GM18507 (cell line): ENCODE measurements at regions not wholly inside any gene's neighbourhood (a gene's known extent, or its start where the extent isn't known, plus 50 kb on each side); places are given as distances from the start of the nearest gene placed in this dataset.

ENCODE experiments used
- DNase-seq: peaks from one replicate; pipeline ENCODE4 v3.0.0; 2011; ENCODE audit warnings: low read depth; ENCODE audit not compliant: insufficient read length; ENCODE audit errors: extremely low spot score
- FAIRE-seq: peaks from 2 replicates; lab custom pipeline; 2011; peaks lifted over from hg19 to GRCh38; lab: Jason Lieb, UNC

DNA sequence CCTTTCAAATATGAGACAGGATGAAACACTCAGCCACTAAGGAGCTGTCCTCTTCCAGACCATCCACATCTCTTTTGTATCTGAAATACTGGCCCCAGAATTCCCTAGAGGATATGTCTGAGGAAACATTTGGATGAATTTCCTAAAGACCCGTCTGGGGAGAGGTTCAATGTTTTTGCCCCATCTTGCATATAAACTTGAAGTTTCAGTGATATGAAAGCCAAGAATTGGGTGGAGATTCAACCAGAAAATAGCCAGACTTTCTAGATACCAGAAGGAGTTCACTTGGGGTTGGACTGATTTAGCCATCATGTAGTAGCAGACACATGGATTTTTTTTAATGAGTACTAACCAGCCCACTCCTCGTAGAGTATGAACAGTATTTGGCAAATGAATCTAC lies 182.0 kb downstream of the PLPP3 start:
- FAIRE-seq (no peak), DNase-seq (no peak)

GRCh38 chr1:56396581-56396980 lies 182.8 kb downstream of the PLPP3 start:
- DNase-seq: no peak
- FAIRE-seq: no peak

- no peak for FAIRE-seq
- DNase-seq: no peak
Observed at GRCh38 chr1:56395776-56396175, 183.6 kb downstream of the PLPP3 start.

DNA sequence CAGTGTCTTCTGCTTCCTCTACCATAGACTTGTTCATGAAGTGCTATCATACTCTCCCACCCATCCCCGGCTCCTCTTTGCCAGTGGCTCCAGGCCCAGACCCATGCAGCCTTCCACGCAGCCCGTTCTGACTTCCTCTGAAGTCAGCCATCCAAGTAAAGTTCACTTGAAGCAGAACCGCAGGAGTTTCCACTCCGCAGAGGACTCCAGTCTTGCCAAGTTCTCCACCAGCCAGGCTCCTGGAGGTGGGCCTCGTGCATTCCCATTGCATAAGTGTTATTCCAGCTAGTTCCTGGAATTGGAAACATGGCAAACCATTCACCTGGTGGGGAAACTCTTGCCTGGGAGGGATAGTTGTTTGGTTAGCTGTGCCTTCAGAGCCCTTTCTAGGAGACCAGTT lies 185.1 kb downstream of the PLPP3 start:
- no peak for FAIRE-seq
- no peak for DNase-seq

DNA sequence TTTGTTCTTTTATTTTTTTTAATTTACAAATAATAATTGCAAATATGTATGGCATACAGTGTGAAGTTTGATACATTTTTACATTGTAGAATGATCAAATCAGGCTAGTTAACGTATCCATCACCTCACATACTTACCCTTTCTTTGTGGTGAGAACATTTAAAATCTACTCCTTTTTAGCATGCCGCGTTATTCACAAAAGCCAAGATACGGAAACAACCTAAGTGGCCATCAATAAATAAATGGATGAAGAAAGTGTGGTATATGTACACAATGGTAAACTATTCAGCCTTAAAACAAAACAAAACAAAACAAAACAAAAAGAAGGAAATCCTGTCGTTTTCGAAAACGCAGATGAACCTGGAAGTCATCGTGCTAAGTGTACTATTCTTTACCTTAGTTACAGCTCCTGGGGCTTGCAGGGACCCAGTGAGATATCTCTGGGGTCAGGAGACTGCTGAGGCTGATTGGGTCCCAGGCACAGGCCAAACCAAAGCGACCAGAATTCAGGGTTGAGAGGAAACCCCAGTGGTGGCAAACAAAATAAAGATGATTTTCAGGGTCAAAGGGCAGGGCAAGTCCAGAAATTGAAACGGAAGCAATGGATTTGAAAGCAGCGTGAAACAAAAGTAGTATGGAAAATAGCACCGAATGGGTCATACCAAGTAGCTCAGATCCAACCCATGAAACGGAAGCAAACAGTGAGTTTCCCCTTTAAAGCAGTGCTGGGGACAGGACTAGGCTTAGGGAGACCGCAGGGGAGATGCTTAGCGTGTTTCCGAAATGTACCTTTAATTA lies 188.2 kb downstream of the PLPP3 start:
- DNase-seq: no peak
- no peak for FAIRE-seq

- DNase-seq (no peak), FAIRE-seq (no peak)
Observed at GRCh38 chr1:56390232-56390867, 189.0 kb downstream of the PLPP3 start.

DNA sequence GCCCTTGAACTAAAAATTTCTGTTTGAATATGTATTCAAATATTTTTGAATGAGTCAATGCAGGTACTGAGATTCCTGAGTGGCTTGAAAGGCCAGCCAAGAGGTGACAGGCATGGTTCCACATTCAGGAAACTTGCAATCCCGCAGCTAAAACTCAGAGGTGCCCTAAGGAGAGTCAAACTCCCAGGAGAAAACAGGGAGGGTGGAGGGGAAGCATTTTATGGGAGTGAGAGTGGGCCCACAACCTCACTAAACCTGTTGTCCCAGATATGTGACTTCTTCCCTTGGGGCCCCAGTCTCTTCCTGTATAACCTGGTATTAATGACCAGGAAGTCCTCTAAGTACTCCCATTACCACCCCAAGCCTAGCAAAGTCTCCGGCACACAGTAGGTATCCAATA lies 189.6 kb downstream of the PLPP3 start:
- no peak for DNase-seq
- no peak for FAIRE-seq

- DNase-seq (no peak), FAIRE-seq (no peak)
Observed at GRCh38 chr1:56387071-56387740, 192.2 kb downstream of the PLPP3 start.

DNA sequence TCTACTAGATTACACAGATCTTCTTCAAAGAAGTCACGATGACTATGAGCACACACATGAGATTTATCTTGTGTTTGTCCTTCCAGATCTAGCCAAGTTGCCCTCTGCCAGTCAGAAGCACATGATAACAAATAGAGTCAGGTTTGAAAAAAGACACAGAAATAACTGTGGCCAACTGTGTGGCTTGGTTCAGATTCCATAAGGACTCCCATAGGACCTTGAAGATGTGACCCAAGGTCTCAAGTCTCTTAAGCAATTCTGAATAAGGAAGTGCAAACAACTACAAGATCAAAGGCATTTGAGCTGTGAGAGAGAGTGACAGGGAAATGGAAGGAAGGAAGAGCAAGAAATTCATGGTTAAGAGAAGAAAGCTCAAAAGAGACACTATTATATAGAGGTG lies 194.0 kb downstream of the PLPP3 start:
- DNase-seq (no peak), FAIRE-seq (no peak)

DNA sequence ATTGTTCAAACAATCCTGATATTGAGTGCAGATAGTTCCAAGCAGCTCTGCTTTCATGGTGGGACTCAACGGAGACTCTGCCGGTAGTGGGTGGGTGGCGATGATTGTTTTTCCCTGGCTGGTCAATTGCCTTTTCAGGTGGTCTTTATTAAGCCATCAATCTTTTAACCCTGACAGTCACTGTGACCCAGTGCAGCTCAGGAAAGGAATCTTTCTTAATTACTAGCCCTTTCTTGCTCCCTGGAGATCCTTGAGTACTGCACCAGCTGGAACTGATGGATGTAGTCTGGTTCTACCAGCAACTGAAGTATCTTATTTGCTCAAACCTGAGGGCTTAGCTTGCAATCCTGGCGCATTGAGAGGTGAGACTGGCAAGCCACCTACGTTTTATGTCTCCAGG lies 196.4 kb downstream of the PLPP3 start:
- DNase-seq: no peak
- FAIRE-seq: no peak

DNA sequence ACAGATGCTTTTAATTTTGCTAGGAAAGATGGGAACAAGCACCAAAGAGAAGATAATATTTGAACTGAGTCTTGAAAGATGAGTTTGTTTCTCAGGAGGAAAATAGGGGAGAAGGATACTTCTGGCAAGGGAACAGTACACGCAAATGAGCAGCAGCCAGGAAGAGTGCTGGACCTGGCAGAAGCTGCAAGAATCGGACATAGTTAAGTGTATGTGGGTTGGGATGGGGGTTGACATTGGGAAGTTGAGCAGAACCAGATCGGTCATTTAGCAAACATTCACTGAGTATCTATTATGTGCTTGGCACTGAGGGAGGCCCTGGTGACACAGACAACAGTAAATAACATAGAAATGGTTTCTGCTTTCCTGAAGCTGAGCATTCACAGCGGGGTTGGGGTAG lies 198.8 kb downstream of the PLPP3 start:
- no peak for DNase-seq
- no peak for FAIRE-seq

DNA sequence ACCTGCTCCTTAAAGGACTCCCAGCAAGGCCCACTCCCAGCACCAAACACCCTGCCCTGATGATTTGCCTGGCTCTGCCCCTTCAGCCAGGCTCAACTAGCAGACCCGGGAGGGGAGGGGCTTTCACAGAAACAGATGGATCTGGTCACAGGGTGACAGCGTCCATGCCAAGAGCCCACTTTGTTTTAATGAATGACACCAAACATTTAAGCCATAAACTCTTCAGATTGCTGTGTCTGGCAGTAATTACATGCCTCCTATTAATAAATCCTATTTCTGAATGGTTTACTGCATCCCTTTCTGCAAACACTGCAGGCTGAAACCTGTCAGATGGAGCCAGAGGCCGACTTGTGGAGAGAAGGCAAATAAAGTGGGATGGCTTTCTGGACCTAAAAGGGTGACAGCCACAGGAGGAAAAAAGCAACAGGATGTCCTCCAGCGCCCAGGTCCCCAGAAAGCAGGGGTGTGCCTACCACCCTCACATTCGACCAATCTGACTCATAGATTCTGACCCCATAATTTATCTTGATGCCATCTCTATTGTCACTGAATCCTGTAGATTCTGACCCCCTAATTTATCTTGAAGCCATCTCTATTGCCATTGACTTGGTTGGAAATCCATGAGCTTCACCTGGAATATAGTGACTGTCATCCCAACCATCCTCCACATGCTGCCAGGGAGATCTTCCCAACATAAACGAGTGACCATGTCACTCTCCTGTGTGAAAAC lies 200.9 kb downstream of the PLPP3 start:
- FAIRE-seq (no peak), DNase-seq (no peak)

- DNase-seq (no peak), FAIRE-seq (no peak)
Observed at GRCh38 chr1:56377431-56377830, 201.9 kb downstream of the PLPP3 start.

GRCh38 chr1:56376188-56376984 lies 203.0 kb downstream of the PLPP3 start:
- DNase-seq (no peak), FAIRE-seq (no peak)

- DNase-seq: no peak
- FAIRE-seq: no peak
Observed at GRCh38 chr1:56375326-56375804, 204.0 kb downstream of the PLPP3 start.

GRCh38 chr1:56374026-56374974 lies 205.1 kb downstream of the PLPP3 start:
- DNase-seq (no peak), FAIRE-seq (no peak)

DNA sequence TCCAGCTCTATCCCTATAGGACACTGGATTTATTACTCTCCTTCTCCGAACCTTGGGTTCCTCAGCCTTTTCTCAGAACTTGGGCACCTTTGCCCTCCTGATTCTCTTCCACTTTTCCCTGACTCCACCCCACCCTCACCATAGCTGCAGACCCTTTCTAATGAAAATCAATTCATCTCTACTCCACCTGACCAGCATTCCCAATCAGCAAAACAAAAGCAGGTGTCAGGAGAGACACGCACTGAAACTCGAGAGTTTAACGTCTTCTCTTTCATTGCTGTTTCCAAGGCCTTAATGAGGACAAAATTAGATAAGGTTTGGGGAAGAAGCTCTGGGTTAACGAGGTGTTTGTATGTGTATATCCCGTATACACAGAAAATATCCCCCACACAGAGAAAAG lies 208.8 kb downstream of the PLPP3 start:
- no peak for DNase-seq
- no peak for FAIRE-seq
